Muscle of arm (tissue), 1 donor: ENCODE measurements at regions not wholly inside any gene's neighbourhood (a gene's known extent, or its start where the extent isn't known, plus 50 kb on each side); places are given as distances from the start of the nearest gene placed in this dataset.

Experiments used
- DNase-seq: peaks from one replicate; pipeline ENCODE4 v3.0.0-alpha.2; 2013

DNA sequence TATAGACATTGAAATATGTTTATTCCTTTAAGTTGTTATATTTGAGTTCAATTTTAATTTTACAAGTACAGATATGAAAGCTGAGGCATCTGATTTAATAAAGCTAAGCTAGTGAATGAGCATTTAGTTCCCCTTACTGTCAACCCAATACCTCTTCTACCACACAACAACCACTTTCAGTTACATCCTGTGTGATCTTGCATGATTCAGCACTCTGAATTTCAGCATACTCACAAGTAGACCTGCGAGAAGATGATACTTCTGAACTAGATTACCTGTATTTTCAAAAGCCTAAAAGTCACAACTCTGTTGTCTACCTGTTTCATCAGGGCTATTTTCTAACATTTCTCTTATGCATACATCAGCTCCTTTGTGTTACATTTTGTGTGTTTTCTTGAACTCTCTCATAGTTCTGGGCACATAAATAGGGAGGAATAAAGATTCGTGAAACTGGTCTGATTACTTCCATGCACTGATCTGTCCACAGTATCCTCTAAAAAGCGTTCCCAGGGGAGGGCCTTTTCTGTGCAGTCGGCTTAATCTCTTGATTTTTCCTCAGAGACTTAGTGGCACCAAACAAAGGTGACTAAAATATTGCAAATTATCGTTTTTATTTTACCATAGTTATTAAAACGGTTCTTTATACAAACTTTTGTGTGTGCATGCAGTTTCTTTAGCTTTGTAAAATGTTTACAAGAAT lies 2025.5 kb upstream of the NUDT12 start:
- no peak for DNase-seq

- DNase-seq: no peak
These were observed 2019.5 kb upstream of the NUDT12 start for GRCh38 chr5:105581988-105582690.

DNA sequence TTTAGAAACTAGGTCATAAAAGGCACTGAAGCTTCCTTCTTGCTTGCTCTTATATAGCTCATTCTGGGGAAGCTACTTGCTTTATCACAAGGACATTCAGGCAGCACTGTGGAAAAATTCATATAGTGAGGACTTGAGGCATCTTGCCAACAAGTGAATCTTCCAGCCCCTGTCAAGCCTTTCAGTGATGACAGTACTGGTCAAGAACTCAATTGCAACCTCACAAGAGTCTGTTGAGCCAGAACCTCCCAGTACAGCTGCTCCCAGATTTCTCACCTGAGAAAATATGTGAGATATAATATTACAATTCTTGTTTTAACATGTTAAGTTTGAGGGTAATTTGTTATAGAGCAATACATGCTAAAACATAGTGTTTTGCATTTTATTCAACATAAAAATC lies 2011.0 kb upstream of the NUDT12 start:
- DNase-seq: no peak

GRCh38 chr5:105565531-105565930 lies 2002.9 kb upstream of the NUDT12 start:
- no peak for DNase-seq

GRCh38 chr5:105563842-105564241 lies 2001.3 kb upstream of the NUDT12 start:
- no peak for DNase-seq

DNA sequence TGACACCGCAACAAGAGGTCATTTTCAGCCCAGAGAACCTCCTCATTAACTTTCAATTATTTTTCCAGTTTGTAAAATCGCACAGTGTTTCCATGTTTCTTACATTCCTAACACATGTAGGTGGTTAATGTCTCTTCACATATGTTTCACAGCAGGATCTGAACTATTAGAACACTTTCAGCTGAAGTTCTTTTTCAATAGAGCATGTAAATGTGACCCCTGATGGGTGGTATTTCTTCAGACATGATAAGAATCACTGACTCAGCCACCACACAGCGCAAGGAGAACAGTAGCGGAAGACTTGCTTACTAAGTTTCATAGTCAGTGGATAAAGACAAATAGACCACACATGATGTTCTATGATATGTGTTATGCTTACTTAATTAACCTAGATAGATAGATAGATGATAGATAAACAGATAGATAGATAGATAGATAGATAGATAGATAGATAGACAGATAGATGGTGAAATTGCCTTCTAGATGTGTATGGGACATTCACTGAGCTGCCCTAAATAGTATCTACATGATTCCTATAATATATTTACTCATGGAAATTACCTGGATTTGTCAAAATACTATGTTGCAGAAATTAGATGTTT lies 1992.1 kb upstream of the NUDT12 start:
- DNase-seq: no peak

DNA sequence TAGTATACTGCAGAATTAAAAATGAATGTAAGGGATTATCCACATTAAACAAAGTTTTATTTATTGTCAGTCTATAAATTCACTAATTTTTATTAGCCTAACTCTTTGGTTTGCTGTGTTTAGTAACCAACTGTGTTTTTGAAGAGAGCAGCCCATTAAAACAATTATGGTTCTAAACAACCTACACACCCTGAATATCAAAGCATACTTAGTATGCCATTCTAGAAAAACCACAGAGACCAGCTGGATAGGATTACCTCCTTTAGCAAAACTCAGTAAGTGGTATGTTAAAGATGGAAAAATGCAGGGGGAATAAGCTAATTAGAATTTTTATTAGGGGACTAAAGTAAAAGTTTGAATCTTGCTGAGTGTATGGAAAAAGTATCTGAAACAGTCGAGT lies 1981.7 kb upstream of the NUDT12 start:
- no peak for DNase-seq

DNA sequence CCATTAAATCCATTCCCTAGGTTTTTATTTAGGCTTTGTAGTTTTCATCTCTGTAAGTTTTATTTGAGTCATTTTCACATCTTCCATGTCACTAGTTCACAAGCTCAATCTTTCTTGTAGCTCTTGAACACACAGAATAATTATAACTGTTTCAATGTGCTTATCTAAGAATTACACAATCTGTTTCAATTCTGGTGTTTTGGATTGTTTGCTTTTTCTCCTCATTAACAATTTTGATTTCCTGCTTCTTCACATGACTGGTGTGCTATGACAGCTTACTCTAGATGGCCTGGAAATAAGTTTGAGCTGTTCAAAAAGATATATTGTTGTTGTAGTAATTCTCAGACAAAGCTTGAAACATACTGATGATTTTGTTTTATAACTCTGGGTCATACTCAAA lies 1974.1 kb upstream of the NUDT12 start:
- DNase-seq: no peak

- no peak for DNase-seq
These were observed 1968.2 kb upstream of the NUDT12 start for GRCh38 chr5:105530716-105531261.

DNA sequence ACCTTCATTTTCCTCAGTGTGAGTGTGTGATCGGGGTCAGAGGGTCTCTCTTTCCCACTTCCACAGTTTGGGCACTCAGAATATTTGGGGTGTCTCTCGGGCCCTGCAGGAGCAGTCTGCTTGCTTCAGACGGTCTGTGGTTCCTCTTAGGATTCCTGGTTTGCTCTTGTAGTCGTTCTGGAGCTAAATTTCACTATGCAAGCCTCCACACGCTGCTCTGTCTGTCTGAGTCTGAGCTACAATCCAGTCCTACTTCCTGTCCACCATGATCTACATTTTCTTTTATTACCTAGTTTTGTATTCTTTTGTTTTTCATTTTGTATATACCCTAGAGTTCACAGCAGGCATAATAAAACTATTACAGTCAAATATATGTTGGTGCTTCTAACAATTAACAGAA lies 1967.3 kb upstream of the NUDT12 start:
- DNase-seq: no peak

DNA sequence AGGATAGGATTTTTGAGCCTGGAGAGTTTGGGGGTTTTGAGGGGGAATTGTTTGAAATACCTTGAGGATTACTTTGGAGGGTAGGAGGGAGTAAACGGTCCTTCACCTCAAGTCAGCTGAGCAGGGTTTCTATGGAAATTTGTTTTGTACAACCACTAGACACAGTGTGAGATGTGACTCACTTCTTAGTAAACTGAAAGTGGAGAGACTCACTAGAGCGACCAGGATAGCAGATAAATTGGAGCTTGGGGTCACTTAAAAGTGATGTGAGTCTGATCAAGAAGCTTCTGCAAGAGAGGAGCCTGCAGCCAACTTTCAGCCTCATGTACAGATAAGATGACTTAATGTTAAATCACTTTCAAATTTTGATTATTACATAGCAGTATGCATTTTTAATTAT lies 1945.9 kb upstream of the NUDT12 start:
- no peak for DNase-seq

DNA sequence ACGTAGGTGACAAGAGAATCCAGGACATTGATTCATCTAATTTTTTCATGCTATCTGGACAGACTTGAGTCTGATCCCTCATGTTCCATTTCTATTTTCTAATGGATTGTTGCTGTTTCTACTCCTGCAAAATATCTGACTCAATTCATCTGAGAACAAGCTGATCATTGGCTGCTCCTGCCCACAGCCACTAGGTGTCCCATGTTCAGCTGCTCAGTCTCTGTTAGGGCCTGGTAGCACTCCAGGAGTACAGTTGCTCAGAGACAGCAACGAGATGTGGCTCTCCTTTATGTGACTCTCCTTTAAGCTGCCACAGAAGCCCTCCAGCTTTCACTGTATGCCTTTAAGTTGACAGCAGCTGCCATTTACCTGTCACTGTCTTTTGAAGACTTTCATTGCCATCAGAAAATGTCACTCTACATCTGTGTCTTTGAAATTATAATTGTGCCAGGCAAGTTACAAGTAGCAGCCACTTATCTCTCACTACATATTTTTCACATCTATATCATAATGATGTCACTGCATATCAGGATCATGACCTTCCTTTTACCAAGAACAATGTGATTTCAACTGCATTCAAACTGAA lies 1944.2 kb upstream of the NUDT12 start:
- no peak for DNase-seq

- no peak for DNase-seq
These were observed 1941.4 kb upstream of the NUDT12 start for GRCh38 chr5:105503950-105504349.

DNA sequence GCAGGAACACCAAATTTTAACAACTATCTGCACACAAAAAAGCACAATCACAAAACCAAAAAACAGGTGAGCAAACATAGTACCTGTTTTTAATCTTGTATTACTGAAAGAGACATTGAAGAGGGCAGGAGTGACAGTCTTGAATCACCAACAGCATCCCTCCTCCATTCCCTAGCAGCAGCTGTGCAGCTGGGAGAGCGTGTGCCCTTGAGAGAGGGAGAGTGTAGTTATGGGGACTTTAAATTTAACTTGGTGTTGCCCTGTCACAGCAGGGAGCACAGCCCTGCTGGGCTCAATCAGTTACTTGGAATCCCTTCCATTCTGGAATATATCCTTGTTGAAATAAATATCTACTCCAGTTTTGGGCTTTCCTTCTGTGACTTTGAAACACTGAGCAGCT lies 1938.7 kb upstream of the NUDT12 start:
- no peak for DNase-seq

DNA sequence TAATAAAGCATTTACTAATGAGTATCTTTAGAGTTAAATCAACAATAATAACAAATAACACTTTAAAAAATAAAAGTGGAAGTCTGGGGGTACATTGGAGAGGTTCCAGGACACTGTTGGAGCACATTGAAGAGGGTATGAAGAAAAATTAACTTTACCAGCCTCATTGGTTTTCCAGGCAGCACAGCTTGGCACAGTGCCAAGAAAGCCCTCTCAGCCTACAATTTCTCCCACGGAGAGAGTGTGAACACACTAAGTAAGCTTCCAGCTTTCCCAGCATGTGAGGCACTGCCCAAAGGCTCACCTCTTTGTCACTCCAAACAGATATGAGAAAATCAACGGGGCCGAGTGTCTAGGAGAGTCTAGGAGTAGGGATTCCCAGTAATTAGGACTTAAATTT lies 1912.8 kb upstream of the NUDT12 start:
- peak; percentile 1 for DNase-seq

DNA sequence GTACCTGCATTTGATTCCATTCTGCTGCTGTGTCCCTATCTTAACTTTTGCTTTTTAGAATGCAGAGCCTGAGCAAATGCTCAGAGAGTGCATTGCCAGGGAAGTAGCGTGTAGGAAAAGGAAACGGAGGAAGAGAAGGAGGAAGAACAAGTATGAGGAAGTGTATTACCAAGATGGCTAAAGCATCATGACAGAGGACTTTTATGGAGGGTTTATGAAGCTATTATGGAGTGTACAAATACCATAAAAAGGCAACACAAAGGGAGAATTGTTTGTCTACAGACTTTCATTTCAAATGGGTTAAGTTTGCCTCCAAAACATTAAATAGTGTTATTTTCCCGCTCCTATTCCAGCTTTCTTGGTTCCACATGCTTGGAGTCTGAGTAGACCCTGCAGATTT lies 1899.8 kb upstream of the NUDT12 start:
- DNase-seq: no peak

DNA sequence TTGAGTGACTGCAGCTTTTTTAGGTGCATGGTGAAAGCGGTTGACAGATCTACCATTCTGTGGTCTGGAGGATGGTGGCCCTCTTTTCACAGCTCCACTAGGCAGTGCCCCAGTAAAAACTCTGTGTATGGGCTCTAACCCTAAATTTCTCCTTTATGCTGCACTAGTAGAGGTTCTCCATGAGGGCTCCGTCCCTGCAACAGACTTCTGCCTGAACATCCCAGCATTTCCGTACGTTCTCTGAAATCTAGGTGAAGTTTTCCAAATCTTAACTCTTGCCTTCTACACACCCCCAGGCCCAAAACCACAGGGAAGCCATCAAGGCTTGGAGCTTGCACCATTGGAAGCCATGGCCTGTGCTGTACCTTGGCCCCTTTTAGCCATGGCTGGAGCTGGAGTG lies 1898.1 kb upstream of the NUDT12 start:
- DNase-seq: no peak

- DNase-seq: no peak
These were observed 1890.7 kb upstream of the NUDT12 start for GRCh38 chr5:105453216-105453807.

DNA sequence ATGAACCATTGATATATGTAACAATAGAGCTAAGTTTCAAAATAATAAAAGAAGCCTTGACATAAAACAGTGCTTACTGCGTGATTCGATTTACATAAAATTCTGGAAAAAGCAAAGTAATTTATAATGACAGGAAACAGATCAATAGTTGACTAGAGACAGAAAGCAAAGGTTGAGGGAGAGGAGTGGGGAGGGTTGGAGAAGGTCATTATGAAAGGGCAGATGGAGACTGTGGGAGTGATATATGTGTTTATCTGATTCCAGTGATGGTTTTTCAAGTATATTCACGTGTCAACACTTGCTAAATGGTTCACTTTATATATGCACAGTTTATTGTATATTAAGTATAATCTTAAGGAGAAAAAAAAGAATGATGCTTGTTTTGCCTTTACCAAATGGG lies 1885.7 kb upstream of the NUDT12 start:
- DNase-seq: no peak

- DNase-seq: no peak
These were observed 1867.9 kb upstream of the NUDT12 start for GRCh38 chr5:105430516-105430915.

GRCh38 chr5:105428451-105429380 lies 1866.1 kb upstream of the NUDT12 start:
- no peak for DNase-seq
